Omental fat pad (tissue), 1 donor: ENCODE measurements at regions not wholly inside any gene's neighbourhood (a gene's known extent, or its start where the extent isn't known, plus 50 kb on each side); places are given as distances from the start of the nearest gene placed in this dataset. TPM values are rescaled to one million over a fixed set of nuclear protein-coding genes. Genes with fewer than 3 reads are reported as not detected.

Experiments
- small RNA-seq: library from RNA; depleted of rRNA; stranded (forward); fragments of <200 nt; gene quantifications from one replicate; pipeline ENCODE3, GENCODE V24; 2016

Small RNA genes lying in the stretch of these regions (small RNA-seq; reads per million reads assigned to genes)
- not detected for gene RN7SKP136
